Subcutaneous abdominal adipose tissue (tissue), 5 donors: ENCODE measurements at regions not wholly inside any gene's neighbourhood (a gene's known extent, or its start where the extent isn't known, plus 50 kb on each side); places are given as distances from the start of the nearest gene placed in this dataset.
A peak's percentile ranks its signal among the peaks of the same experiment; 100 is the strongest.
"Not testable (repeated sequence)": the region's sequence is repeated elsewhere in the genome, so short reads cannot be mapped to it uniquely, and the experiment has no call there.

ENCODE experiments used
- H3K27ac ChIP-seq: one replicate; pipeline ENCODE4 v1.7.0; 2013; ENCODE audit warnings: low read depth, mild to moderate bottlenecking, inconsistent platforms, low read length, moderate library complexity
- H3K27me3 ChIP-seq, 5 donors: one replicate each; pipeline ENCODE4 v1.7.0; 2013; ENCODE audit warnings: low read length in 5 of 5, inconsistent platforms in 1 of 5; ENCODE audit not compliant: control insufficient read depth in 5 of 5, insufficient read depth in 4 of 5
- H3K36me3 ChIP-seq, 5 donors: one replicate each; pipeline ENCODE4 v1.7.0; 2013; ENCODE audit warnings: low read length in 5 of 5; ENCODE audit not compliant: control insufficient read depth in 5 of 5, insufficient read depth in 5 of 5
- H3K4me1 ChIP-seq, 5 donors: one replicate each; pipeline ENCODE4 v1.7.0; 2013; ENCODE audit warnings: low read length in 5 of 5, mild to moderate bottlenecking in 3 of 5, moderate library complexity in 1 of 5; ENCODE audit not compliant: control insufficient read depth in 5 of 5, insufficient read depth in 5 of 5
- H3K4me3 ChIP-seq, 5 donors: one replicate each; pipeline ENCODE4 v1.7.0; 2013; ENCODE audit warnings: low read length in 5 of 5, low read depth in 1 of 5
- H3K9ac ChIP-seq, 5 donors: one replicate each; pipeline ENCODE4 v1.7.0; 2013; ENCODE audit warnings: low read length in 5 of 5, mild to moderate bottlenecking in 4 of 5, moderate library complexity in 3 of 5
- H3K9me3 ChIP-seq, 5 donors: one replicate each; pipeline ENCODE4 v1.7.0; 2013; ENCODE audit warnings: low read length in 5 of 5; ENCODE audit not compliant: control insufficient read depth in 5 of 5
- donor health status: healthy.
- donor health status: healthy.
- donor health status: healthy.
- donor health status: healthy.
- donor health status: healthy.

GRCh38 chr9:60525879-60526686 lies 388.1 kb upstream of the SPATA31A5 start:
- not testable (repeated sequence) for H3K36me3 ChIP-seq, H3K4me3 ChIP-seq, H3K27ac ChIP-seq, H3K27me3 ChIP-seq, H3K4me1 ChIP-seq, H3K9ac ChIP-seq
- H3K9me3 ChIP-seq, result peaks cover 0 to 29% (median 0%) of the 10 kb centered on the region in 5 donors

- not testable (repeated sequence) for H3K4me3 ChIP-seq, H3K4me1 ChIP-seq, H3K27ac ChIP-seq, H3K27me3 ChIP-seq, H3K9ac ChIP-seq, H3K36me3 ChIP-seq
- peaks cover 0 to 24% (median 0%) of the 10 kb centered on the region in 5 donors for H3K9me3 ChIP-seq
These were observed 387.4 kb upstream of the SPATA31A5 start for GRCh38 chr9:60526694-60527231.

- not testable (repeated sequence) for H3K4me1 ChIP-seq, H3K4me3 ChIP-seq, H3K9ac ChIP-seq, H3K27ac ChIP-seq, H3K36me3 ChIP-seq, H3K27me3 ChIP-seq
- H3K9me3 ChIP-seq, result peaks cover 0 to 24% (median 7%) of the 10 kb centered on the region in 5 donors
These were observed 369.7 kb upstream of the SPATA31A5 start for GRCh38 chr9:60544518-60544917.

- Histone ChIP-seq H3K9me3 (peaks cover 0 to 24% (median 7%) of the 10 kb centered on the region in 5 donors), H3K27me3 (no peaks in the 10 kb centered on the region), H3K27ac (no peak overlapping the region), H3K4me1 (no peaks in the 10 kb centered on the region), H3K9ac (no peak overlapping the region), H3K4me3 (no peak overlapping the region), H3K36me3 (no peaks in the 10 kb centered on the region)
These were observed 368.8 kb upstream of the SPATA31A5 start for GRCh38 chr9:60545346-60545877.

GRCh38 chr9:60545878-60546385 lies 368.3 kb upstream of the SPATA31A5 start:
- no peaks in the 10 kb centered on the region for H3K27me3 ChIP-seq
- peaks cover 0 to 24% (median 7%) of the 10 kb centered on the region in 5 donors for H3K9me3 ChIP-seq
- peak overlapping the region in 1 of 5 donors; percentile 28 for H3K4me3 ChIP-seq
- H3K36me3 ChIP-seq, result no peaks in the 10 kb centered on the region
- H3K27ac ChIP-seq, result no peak overlapping the region
- H3K9ac ChIP-seq, result no peak overlapping the region
- H3K4me1 ChIP-seq, result no peaks in the 10 kb centered on the region

GRCh38 chr9:60546406-60546805 lies 367.8 kb upstream of the SPATA31A5 start:
- Histone ChIP-seq H3K27me3 (no peaks in the 10 kb centered on the region), H3K36me3 (no peaks in the 10 kb centered on the region), H3K4me1 (no peaks in the 10 kb centered on the region), H3K9ac (no peak overlapping the region), H3K4me3 (no peak overlapping the region), H3K27ac (no peak overlapping the region), H3K9me3 (peaks cover 0 to 24% (median 7%) of the 10 kb centered on the region in 5 donors)

- peaks cover 0 to 24% (median 7%) of the 10 kb centered on the region in 5 donors for H3K9me3 ChIP-seq
- H3K27ac ChIP-seq, H3K9ac ChIP-seq, H3K4me3 ChIP-seq, H3K36me3 ChIP-seq, H3K27me3 ChIP-seq, H3K4me1 ChIP-seq: not testable (repeated sequence)
These were observed 367.2 kb upstream of the SPATA31A5 start for GRCh38 chr9:60546990-60547389.
